ENCODE measurements at regions not wholly inside any gene's neighbourhood (a gene's known extent, or its start where the extent isn't known, plus 50 kb on each side); places are given as distances from the start of the nearest gene placed in this dataset.

DNA sequence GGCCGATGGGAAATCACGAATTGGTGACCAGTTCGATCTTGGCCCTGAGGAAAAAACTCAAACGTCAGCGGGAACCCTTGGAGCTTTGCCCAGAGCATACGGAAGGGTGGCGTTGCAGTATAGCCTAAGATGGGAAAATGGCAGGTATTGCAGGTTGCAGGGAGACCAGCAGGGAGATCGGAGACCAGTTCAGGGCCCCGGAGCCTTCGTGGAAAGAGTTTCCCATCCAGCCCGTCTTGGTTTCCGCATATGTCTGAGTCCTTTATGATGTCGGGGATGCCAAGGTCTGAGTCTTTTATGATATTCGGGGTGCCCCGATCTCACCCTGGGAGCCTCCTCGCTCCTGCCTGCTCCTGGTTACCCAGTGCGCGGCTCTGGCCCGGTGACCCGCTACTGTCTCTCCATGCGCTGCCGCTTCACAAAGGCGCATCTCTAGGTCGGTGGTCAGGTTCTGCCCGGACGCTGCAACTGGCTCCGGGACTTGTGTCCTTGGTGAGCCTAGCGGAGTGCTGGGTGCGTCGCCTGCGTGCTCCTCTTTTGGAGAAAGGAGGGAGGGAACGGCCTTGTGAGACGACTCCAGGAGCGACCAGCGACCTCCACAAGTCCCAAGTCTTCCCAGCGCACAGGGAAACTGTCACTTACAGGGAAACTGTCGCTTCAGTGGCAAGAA, 94.2 kb downstream of the PRKAB2 start:
- TF ChIP-seq POLR2A (IDR thresholded peaks at IDR 0.05) (no peak), CTCF (IDR thresholded peaks at IDR 0.05) (no peak), POLR2AphosphoS5 (IDR thresholded peaks at IDR 0.05) (no peak)
